ENCODE measurements at regions not wholly inside any gene's neighbourhood (a gene's known extent, or its start where the extent isn't known, plus 50 kb on each side); places are given as distances from the start of the nearest gene placed in this dataset.

- ATAC-seq (no peak), DNase-seq (no peak)
- no peaks in the 10 kb centered on the region for H3K36me3 ChIP-seq
- no peak for TF ChIP-seq CTCF (IDR thresholded peaks at IDR 0.05)
- H3K27ac ChIP-seq, result no peak overlapping the region
- intact Hi-C loops (cut with DNase I), result no loop called here
- no peaks in the 10 kb centered on the region for H3K4me1 ChIP-seq
- no peaks in the 10 kb centered on the region for H3K27me3 ChIP-seq
- H3K9me3 ChIP-seq, result no peaks in the 10 kb centered on the region
- no peak overlapping the region for H3K4me3 ChIP-seq
Observed at GRCh38 chr7:131722371-131722770, 165.9 kb upstream of the PODXL start.

- intact Hi-C loops (cut with DNase I), result no loop called here
- Histone ChIP-seq H3K4me1 (no peaks in the 10 kb centered on the region), H3K4me3 (no peak overlapping the region), H3K27ac (no peak overlapping the region), H3K9me3 (no peaks in the 10 kb centered on the region), H3K27me3 (no peaks in the 10 kb centered on the region), H3K36me3 (no peaks in the 10 kb centered on the region)
- ATAC-seq, result no peak
- DNase-seq, result no peak
- TF ChIP-seq CTCF (IDR thresholded peaks at IDR 0.05), result no peak
Observed at GRCh38 chr7:131721660-131722059, 165.2 kb upstream of the PODXL start.

- TF ChIP-seq CTCF (IDR thresholded peaks at IDR 0.05), result no peak
- Histone ChIP-seq H3K4me3 (no peak overlapping the region), H3K27me3 (no peaks in the 10 kb centered on the region), H3K9me3 (no peaks in the 10 kb centered on the region), H3K27ac (no peak overlapping the region), H3K4me1 (no peaks in the 10 kb centered on the region), H3K36me3 (no peaks in the 10 kb centered on the region)
- no peak for DNase-seq
- intact Hi-C loops (cut with DNase I), result no loop called here
- no peak for ATAC-seq
Observed at GRCh38 chr7:131720703-131721102, 164.3 kb upstream of the PODXL start.

GRCh38 chr7:131717181-131717580 is 160.8 kb upstream of the PODXL start:
- no peaks in the 10 kb centered on the region for H3K27me3 ChIP-seq
- no peaks in the 10 kb centered on the region for H3K9me3 ChIP-seq
- no peak for DNase-seq
- no peak overlapping the region for H3K4me3 ChIP-seq
- intact Hi-C loops (cut with DNase I), result no loop called here
- no peaks in the 10 kb centered on the region for H3K4me1 ChIP-seq
- ATAC-seq, result no peak
- H3K36me3 ChIP-seq, result no peaks in the 10 kb centered on the region
- no peak overlapping the region for H3K27ac ChIP-seq
- no peak for TF ChIP-seq CTCF (IDR thresholded peaks at IDR 0.05)

- DNase-seq, result no peak
- Histone ChIP-seq H3K27me3 (no peaks in the 10 kb centered on the region), H3K27ac (no peak overlapping the region), H3K4me1 (no peaks in the 10 kb centered on the region), H3K36me3 (no peaks in the 10 kb centered on the region), H3K9me3 (no peaks in the 10 kb centered on the region), H3K4me3 (no peak overlapping the region)
- TF ChIP-seq CTCF (IDR thresholded peaks at IDR 0.05), result no peak
- no peak for ATAC-seq
- intact Hi-C loops (cut with DNase I), result no loop called here
Observed at GRCh38 chr7:131699323-131699722, 142.9 kb upstream of the PODXL start.
